Stomach (tissue), 8 donors: ENCODE measurements at regions not wholly inside any gene's neighbourhood (a gene's known extent, or its start where the extent isn't known, plus 50 kb on each side); places are given as distances from the start of the nearest gene placed in this dataset.

ENCODE experiments used
- DNase-seq, 2 donors: peaks; one replicate each; pipeline versions ENCODE4 v3.0.0 to v3.0.0-alpha.2; 2013 to 2019
- H3K27ac ChIP-seq, 5 donors: fragments of 200-600 bp in 4 of 5; sonication (generic) in 4 of 5; one replicate each; pipeline ENCODE4 v1.5.1; 2013 to 2019; ENCODE audit warnings: mild to moderate bottlenecking in 1 of 5, moderate library complexity in 1 of 5
- H3K27me3 ChIP-seq, 3 donors: fragments of 200-600 bp; sonication (generic); one replicate each; pipeline ENCODE4 v1.5.1; 2017 to 2019; ENCODE audit warnings: mixed run types in 1 of 3
- H3K36me3 ChIP-seq, 4 donors: fragments of 200-600 bp; sonication (generic); 1 replicate in 3 of 4; 2 replicates in 1 of 4; pipeline ENCODE4 v1.5.1; 2016 to 2019
- H3K4me1 ChIP-seq, 4 donors: fragments of 200-600 bp; sonication (generic); one replicate each; pipeline ENCODE4 v1.5.1; 2016 to 2019
- H3K4me3 ChIP-seq, 4 donors: fragments of 200-600 bp; sonication (generic) in 3 of 4; one replicate each; pipeline ENCODE4 v1.5.1; 2016 to 2019; ENCODE audit warnings: mild to moderate bottlenecking in 1 of 4
- H3K9me3 ChIP-seq, 4 donors: fragments of 200-600 bp; sonication (generic); one replicate each; pipeline ENCODE4 v1.5.1; 2016 to 2019
- CTCF ChIP-seq, 7 experiments: fragments of 450-650 bp in 4 of 7; fragments of 200-600 bp in 3 of 7; sonication (generic) in 3 of 7; IDR thresholded peaks; one replicate each; pipeline ENCODE4 v1.5.1; 2016 to 2019; ENCODE audit warnings: antibody characterized with exemption in 7 of 7, control low read depth in 2 of 7, mild to moderate bottlenecking in 1 of 7
- EP300 ChIP-seq: sonication (generic); formaldehyde crosslinking; IDR thresholded peaks from one replicate; pipeline ENCODE4 v1.6.1; 2017; ENCODE audit warnings: antibody characterized with exemption
- POLR2A ChIP-seq, 4 donors: fragments of 450-650 bp; IDR thresholded peaks; one replicate each; pipeline ENCODE4 v1.6.1; 2016; ENCODE audit warnings: antibody characterized with exemption in 4 of 4, control low read depth in 2 of 4, mild to moderate bottlenecking in 1 of 4, moderate library complexity in 1 of 4
- POLR2AphosphoS5 ChIP-seq, 3 donors: sonication (generic); formaldehyde crosslinking; IDR thresholded peaks; one replicate each; pipeline ENCODE4 v1.6.1; 2016; ENCODE audit warnings: antibody characterized with exemption in 3 of 3
- WGBS, 5 donors: extraction: QIAGEN DNeasy Blood & Tissue Kit in 3 of 5; methylation state at CpG; one replicate each; pipeline versions ENCODE4 v1.1.5 to v1.1.7; 2013 to 2018; 5-methylcytosine and 5-hydroxymethylcytosine counted together
- intact Hi-C: fragments of 100-400 bp; cut with DNase I; formaldehyde crosslinking; loops from one replicate; pipeline ENCODE4 v1.15.1; 2023; ENCODE audit warnings: low total_unique reads
- donor health status: healthy with polysubstance abuse.
- donor health status: Bipolar disorder and iron deficiency.
- donor health status: healthy.

DNA sequence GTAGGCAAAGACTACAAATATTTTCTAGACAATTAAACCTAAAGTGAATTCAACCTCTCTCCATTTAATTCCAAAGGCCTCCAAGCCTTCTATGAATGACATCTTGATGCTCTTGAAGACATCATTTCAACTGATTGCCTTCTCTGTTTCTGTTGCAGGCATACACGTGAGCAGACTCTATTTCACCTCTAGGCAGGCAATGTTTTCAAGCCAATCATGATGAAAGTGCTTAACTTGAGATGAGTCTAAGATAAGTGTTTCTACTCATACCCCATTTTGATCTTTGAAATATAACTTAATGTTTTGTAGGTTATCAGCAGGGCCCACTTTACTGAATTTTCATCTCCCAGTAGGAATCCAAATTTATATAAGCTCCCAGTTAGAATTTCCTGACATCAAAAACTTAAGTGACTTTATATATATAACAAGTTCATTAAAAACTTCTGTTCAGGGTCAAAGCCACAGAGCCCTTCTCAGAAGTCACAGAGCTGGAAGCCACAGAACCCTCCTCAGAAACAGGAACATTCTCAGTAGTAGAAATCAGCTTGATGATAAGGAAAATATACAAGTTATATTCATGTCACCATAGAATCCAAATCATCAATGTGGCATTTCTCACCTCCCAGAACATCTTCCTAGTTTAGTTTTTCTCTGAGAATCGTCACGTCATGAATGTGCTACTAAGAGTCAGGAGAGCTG is 108.5 kb downstream of the PHLDA1 start:
- Histone ChIP-seq H3K27me3 (no peaks in the 10 kb centered on the region), H3K4me3 (no peak overlapping the region), H3K4me1 (peaks cover 0 to 9% (median 3%) of the 10 kb centered on the region in 4 donors), H3K27ac (no peak overlapping the region), H3K9me3 (peaks cover 0 to 18% (median 8%) of the 10 kb centered on the region in 4 donors), H3K36me3 (no peaks in the 10 kb centered on the region)
- TF ChIP-seq POLR2A (IDR thresholded peaks at IDR 0.05) (no peak), CTCF (IDR thresholded peaks at IDR 0.05) (no peak), POLR2AphosphoS5 (IDR thresholded peaks at IDR 0.05) (no peak), EP300 (no peak)
- intact Hi-C loops = no loop called here
- 89 to 99% (median 90%) methylated on average over 3 of the region's 3 CpGs for WGBS, 5 donors
- no peak for DNase-seq

GRCh38 chr12:75921622-75922289 is 109.8 kb downstream of the PHLDA1 start:
- WGBS, 5 donors = 26 to 52% (median 42%) methylated on average over 9 of the region's 9 CpGs
- DNase-seq = peak; percentile 33 to 35
- peaks cover 0 to 18% (median 8%) of the 10 kb centered on the region in 4 donors for H3K9me3 ChIP-seq

DNA sequence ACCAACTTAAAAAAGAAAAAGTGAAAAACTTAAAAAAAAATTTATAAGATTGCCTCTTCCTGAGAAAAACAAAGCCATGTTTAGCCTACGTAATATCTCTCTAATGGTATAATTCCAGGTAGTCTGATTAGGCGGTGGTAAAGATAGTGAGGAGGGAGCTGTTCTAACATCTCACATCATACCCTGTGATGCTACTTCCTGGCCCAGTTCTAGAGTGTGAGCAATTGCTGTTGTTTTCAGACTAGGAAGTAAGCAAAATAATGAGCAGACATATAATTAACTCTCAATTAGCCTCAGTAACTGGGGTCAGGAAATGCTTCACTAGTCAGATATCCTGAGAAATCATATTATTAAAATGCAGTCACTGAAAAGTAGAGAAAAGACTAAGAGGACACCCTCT is 113.9 kb downstream of the PHLDA1 start:
- intact Hi-C loops = no loop called here
- Histone ChIP-seq H3K36me3 (no peaks in the 10 kb centered on the region), H3K4me3 (no peak overlapping the region), H3K27ac (no peak overlapping the region), H3K27me3 (no peaks in the 10 kb centered on the region), H3K4me1 (peaks cover 0 to 17% (median 7%) of the 10 kb centered on the region in 4 donors), H3K9me3 (no peaks in the 10 kb centered on the region)
- no peak for DNase-seq
- TF ChIP-seq CTCF (IDR thresholded peaks at IDR 0.05) (no peak), EP300 (no peak), POLR2AphosphoS5 (IDR thresholded peaks at IDR 0.05) (no peak), POLR2A (IDR thresholded peaks at IDR 0.05) (no peak)
- 86 to 93% (median 90%) methylated on average over 2 of the region's 2 CpGs for WGBS, 5 donors

More at GRCh38 chr12:75921622-75922289, 109.8 kb downstream of the PHLDA1 start:
- TF ChIP-seq POLR2AphosphoS5 (IDR thresholded peaks at IDR 0.05) (no peak), CTCF (IDR thresholded peaks at IDR 0.05) (no peak), POLR2A (IDR thresholded peaks at IDR 0.05) (no peak), EP300 (no peak)
- Histone ChIP-seq H3K27ac (peak overlapping the region in 3 of 5 donors; percentile 5 to 48 (median 34)), H3K4me1 (peaks cover 0 to 9% (median 3%) of the 10 kb centered on the region in 4 donors), H3K27me3 (no peaks in the 10 kb centered on the region), H3K4me3 (no peak overlapping the region), H3K36me3 (no peaks in the 10 kb centered on the region)
- intact Hi-C loops = no loop called here

DNA sequence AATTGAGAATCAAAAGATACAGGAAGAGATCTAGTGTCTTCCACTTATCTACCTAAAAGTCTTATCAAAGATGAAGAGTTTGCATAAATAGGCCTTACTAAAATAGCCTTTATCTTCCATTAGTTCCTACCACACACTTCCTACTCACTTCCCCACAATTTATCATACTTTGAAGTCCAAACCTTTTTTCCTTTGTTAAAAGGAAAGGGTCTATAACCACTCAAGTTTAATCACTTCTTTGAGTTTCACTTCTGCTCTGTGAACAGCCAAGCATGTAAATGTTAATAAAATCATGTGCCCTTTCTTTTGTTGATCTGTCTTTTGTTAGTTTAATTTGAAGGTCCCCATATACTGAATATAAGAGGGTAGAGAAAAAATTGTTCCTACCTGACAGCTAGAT is 114.5 kb downstream of the PHLDA1 start:
- H3K4me3 ChIP-seq = no peak overlapping the region
- peaks cover 0 to 15% (median 6%) of the 10 kb centered on the region in 4 donors for H3K4me1 ChIP-seq
- TF ChIP-seq CTCF (IDR thresholded peaks at IDR 0.05) (no peak), POLR2A (IDR thresholded peaks at IDR 0.05) (no peak), POLR2AphosphoS5 (IDR thresholded peaks at IDR 0.05) (no peak), EP300 (no peak)
- no peak for DNase-seq
- no peaks in the 10 kb centered on the region for H3K27me3 ChIP-seq
- no peaks in the 10 kb centered on the region for H3K36me3 ChIP-seq
- H3K27ac ChIP-seq = no peak overlapping the region
- intact Hi-C loops = no loop called here
- H3K9me3 ChIP-seq = no peaks in the 10 kb centered on the region
